HG02981 (cell line): ENCODE measurements at regions not wholly inside any gene's neighbourhood (a gene's known extent, or its start where the extent isn't known, plus 50 kb on each side); places are given as distances from the start of the nearest gene placed in this dataset.

Source experiments
- ATAC-seq: cut with Tn5 transposase; IDR thresholded peaks from one replicate; pipeline ENCODE4 v1.9.1; 2021; ENCODE audit warnings: mild to moderate bottlenecking, moderate library complexity; ENCODE audit not compliant: unreplicated experiment

DNA sequence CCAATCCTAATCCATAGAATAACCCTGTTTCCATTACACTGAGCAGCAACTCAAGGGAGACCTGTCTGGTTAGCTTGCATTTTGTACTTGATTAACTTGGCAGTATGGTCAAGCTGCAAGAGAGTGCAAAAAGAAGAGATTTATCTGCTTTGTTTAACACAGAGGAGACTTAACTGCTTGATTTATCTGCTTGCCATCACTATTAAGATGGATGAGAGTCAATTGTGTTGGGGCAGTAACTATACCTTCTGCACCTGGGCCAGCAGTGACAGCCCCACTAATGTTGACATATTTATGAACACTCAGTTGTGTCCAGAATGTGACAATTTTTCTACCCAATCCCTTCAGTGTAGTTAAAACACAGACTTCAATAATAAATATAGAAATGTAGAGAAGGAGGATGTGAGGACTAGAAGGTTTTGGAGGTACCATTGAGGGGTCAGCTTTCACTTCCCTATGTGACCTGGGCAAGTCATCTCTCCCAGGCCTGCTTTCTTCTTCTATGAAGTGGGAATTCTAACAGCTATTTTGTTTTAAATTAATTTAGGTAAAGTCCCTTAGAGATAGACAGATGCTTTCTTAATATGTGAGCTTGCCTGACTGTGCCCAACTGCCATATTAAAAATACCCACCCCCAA lies 159.1 kb upstream of the KCNK2 start:
- no peak for ATAC-seq

- ATAC-seq, result no peak
Observed at GRCh38 chr1:214927796-214928195, 154.7 kb upstream of the KCNK2 start.

GRCh38 chr1:214928574-214928973 lies 154.0 kb upstream of the KCNK2 start:
- no peak for ATAC-seq

DNA sequence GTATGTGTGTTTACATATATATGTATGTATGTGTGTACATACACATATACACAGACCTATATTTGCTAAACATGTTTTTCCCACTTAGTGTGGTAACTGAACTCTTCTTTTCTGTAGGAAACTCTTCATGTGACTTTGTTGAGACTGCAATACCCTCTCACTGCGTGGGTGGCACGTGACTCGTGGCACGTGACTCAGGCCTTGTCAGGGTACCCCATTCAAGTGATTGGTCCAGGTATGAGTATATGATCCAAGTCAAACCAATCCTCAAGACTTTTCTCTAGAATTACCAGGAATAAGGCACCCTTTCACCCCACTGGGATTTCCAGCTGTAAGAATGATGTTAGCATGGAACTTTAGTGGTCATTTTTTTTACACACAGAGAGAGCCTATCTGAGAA lies 149.2 kb upstream of the KCNK2 start:
- ATAC-seq, result no peak

DNA sequence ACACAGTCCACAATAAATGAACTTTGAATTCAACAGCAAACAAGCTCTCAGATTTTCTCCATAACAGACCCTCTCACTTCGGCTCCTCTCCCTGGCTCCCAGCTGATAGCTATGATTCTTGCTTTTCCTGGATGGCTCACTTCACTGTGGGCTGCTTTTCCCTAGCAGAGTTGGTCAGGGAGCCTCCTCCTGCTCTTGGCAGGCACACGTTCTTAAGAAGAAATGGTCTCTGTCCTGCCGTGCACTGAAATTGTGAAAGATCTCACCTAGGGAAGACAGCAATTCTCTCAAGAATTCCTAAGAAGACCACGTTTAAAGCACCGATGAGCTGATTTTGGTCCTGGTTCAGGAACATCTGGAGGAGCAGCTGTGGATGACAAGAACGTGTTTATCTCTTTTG lies 148.5 kb upstream of the KCNK2 start:
- no peak for ATAC-seq

DNA sequence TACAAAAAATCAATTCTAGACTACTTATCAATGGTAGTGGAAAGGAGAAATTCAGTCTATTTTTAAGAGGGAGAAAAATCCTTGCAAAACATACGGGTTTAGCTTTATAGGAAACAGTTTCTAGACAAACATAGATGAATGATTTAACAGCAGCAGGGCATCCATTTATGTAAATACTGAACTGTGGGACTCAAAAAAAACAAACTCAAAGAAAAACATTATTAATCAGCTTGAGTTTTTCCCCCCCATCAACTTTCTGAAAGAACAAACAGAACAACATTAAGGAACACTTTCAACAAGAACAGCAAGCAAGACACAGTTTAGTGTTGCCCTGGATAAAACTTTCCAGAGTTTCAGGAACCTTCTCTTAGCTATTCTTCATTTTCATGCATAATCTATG lies 147.3 kb upstream of the KCNK2 start:
- ATAC-seq, result no peak

DNA sequence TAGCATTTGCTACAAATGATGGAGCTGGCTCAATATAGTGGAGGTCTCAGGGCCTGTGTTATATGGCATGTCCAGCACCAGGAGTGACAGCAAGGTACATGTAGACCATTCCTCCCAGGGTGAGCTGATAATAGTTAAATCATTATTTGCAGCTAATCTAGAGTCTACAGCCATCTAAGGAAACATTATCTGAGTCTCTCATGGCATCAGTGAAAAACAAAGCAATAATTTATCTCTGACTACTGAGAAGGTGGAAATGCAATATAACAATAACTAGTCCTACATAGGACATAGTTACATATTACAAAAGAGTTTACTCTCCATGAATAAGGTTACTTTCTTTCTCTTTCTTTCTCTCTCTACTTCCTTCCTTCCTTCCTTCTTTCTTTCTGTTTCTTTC lies 143.4 kb upstream of the KCNK2 start:
- no peak for ATAC-seq

GRCh38 chr1:214941061-214941460 lies 141.5 kb upstream of the KCNK2 start:
- ATAC-seq, result no peak

DNA sequence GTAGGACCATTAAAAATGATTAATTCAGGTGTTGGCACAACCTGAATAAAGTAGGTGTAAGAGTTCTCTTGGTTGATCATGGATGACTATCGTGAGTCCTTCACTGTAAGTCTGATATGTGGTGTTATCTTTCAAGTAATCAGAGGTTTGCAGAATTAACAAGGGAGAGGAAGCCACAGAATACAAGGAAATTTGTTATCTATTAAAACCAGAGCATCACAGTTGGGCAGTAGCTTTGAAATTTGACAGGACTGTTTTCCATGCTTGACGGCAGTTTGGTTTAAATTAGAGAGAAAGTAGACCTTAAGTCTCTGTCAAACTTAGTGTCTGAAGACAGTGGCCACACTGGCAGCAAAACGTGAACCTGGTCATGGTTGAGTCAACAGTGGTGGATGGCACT lies 139.5 kb upstream of the KCNK2 start:
- ATAC-seq, result no peak

DNA sequence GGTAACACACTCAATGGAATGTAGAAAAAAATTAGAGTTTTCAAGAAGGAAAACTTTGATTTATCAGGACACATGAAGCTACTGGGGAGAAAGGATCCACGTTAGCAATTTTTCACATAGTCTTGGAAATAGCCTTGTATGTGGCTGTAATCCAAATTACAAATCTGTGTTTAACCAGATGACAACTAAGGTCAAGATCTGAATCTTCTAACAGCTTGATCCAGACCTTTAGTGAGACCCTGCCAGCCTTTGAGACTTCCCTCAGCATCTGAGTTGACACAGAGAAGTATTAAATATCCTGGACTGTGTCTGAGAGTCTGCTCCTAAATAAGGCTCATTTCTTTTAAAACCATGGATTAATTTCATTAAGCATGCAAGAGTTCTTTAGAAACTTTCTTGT lies 135.9 kb upstream of the KCNK2 start:
- no peak for ATAC-seq

DNA sequence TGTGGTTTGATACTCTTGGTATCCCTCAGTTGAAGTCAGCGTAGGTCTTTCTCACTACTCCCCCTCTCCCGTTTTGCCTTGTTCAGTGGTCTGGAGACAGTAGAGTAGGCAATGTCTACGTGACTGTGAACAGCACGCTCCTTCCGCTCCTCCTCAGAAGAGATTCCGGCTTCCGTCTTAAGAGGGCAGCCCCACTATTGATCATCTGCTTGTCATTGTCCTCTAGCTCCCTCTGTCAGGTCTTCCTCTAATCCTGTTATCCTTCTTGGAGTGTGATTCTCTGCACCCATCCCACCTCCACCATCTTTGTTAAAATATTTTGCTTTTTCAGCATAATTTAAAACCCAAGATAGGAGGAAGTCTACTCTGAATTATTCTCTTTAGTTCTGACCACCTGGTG lies 129.9 kb upstream of the KCNK2 start:
- no peak for ATAC-seq

DNA sequence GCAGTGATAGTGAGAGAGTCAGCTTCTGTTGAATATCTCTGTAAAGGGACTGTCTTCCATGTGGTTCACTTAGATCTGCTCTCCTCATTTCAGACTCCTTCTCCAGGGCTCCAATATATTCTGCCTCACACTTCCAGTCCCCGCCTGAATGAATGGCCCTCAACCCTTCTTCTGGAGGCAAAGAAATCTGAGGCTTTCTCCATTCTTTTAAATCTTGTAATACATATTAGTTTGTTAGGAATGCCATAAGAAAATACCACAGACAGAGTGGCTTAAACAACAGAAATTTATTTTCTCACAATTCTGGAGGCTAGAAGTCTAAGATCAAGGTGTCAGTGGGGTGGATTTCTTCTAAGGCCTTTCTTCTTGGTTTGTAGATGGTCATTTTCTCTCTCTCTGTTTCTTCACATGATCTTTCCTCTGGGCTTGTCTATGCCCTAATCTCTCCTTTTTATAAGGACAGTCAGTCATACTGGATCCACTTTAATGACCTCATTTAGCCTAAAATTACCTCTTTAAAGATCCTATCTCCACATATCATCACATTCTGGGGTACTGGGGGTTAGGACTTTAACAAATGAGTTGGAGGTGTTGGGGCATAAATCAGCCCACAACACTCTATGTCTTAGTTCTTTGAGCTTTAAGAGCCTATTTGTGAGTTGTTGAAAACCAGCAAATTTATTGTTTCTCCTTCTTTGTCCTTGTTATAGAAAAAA lies 128.5 kb upstream of the KCNK2 start:
- no peak for ATAC-seq

- ATAC-seq, result no peak
Observed at GRCh38 chr1:214954617-214954949, 128.0 kb upstream of the KCNK2 start.

- ATAC-seq, result no peak
Observed at GRCh38 chr1:214957330-214958137, 125.0 kb upstream of the KCNK2 start.

- no peak for ATAC-seq
Observed at GRCh38 chr1:214958486-214958885, 124.1 kb upstream of the KCNK2 start.

DNA sequence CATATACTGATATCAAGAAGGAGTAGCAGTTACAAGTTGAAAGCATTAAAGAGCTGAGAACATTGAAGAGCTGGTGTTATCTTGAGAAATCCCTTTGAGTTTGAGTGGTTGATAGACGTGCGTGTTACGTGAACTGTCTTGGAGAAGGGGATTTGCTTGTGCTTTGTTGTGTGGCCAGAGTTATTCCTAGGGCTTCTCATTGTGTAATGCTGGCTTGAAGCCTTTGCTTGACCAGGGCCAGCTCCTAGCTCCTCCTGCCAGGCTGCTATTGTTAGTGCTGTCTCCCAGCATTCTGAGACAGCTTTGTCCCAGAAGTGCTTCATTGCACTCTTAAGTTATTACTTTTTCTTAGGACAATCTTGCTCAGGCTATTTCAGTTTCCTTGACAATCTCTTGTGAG lies 116.2 kb upstream of the KCNK2 start:
- no peak for ATAC-seq

DNA sequence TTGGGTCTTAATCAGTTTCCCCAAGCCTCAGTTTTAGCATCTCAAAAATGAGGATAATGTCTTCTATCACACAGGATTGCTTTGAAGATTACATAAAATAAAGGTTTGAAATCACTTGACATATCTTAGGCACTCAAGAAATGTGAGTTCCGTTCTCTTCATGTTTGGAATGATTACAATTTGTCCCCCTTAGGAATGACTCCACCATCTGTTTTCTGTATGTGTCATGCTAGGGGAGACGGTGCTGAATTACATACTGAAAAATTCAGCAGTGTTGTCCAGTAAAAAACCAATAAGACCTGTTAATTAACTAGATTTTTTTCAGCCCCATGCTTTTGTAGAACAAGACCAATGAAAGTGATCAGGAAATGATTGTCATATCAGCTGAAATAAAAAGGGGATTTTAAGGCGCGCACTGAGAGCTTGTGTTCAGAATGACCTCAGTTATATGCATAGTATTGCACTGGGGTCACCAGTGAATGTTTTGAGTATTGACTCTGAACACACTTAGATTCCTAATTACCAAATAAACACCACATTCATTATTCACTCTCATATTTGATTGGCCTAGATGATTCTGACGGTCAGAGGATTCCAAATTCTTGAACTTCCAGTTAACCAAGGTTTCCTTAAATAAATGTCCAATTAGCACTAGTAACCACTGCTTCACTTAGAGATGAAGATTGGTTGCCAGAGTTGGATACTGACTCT lies 114.5 kb upstream of the KCNK2 start:
- no peak for ATAC-seq

GRCh38 chr1:214970016-214970415 lies 112.5 kb upstream of the KCNK2 start:
- no peak for ATAC-seq

DNA sequence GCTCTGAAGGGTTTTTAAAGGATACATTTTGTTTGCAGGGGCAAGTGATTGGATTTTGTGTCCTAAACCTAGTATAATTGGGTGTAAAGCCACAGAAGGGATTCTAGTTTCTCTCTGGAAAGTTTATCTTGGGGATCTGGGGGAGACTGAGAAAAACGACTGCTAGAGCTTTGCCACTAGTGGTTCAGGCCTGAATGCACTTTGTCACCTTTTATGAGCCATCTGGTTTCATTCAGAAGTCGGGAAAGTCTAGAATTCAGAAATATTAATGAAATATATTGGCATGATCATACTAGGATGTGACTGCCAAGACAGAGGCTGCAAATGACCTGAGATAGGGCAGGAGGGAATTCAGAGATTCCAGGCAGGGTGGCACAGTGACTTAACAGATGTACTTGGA lies 111.5 kb upstream of the KCNK2 start:
- no peak for ATAC-seq

DNA sequence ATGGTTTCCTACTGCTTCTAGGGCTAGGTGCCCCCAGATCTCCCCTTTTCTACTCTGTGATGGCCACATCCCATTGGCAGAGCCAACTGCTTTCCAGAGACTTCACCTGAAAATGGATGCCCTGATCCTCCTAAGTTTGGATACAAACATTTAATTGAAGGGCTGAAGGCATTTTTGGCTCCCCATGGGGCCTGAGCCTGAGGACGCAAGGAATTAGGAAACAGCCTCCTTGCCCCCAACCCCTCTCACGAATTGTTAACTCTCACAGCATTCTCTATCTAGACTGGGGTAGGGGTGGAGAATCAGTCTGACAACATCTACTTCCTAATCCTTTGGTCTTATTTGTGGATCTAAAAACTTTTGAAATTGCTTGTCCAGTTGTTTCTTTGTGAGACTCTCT lies 108.5 kb upstream of the KCNK2 start:
- ATAC-seq, result no peak

DNA sequence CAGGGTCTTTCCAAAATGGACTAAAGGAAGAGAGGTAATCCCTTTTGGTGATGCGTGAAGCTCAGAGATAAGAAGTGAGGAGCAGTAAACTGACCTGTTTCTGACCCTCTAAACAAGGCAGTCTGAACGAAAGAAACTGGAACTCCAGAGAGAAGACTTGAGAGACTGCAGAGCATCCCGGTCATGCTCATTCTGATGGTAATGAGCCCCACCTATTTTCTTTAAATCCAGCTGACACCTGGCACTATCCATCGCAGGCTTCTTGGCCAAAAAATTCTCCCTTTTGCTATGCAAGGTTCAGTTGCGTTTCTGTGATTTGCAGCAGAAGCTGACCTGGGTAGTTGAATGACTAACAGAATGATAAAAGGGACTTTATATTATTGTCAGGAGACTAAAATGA lies 105.9 kb upstream of the KCNK2 start:
- no peak for ATAC-seq

- ATAC-seq, result no peak
Observed at GRCh38 chr1:214977110-214977509, 105.4 kb upstream of the KCNK2 start.
